Ovary (tissue), 7 donors: ENCODE measurements at regions not wholly inside any gene's neighbourhood (a gene's known extent, or its start where the extent isn't known, plus 50 kb on each side); places are given as distances from the start of the nearest gene placed in this dataset.

ENCODE experiments used
- DNase-seq, 5 donors: peaks; one replicate each; pipeline ENCODE4 v3.0.0-alpha.2; 2019 to 2020
- H3K27ac ChIP-seq, 2 donors: fragments of 200-600 bp; one replicate each; pipeline versions ENCODE4 v1.5.1 to v1.8.0; 2019 to 2022
- H3K27me3 ChIP-seq: fragments of 200-600 bp; one replicate; pipeline ENCODE4 v1.8.0; 2022
- H3K36me3 ChIP-seq: fragments of 200-600 bp; sonication (generic); one replicate; pipeline ENCODE4 v1.5.1; 2019
- H3K4me1 ChIP-seq: one replicate; pipeline ENCODE4 v1.8.1; 2013; ENCODE audit warnings: mild to moderate bottlenecking, moderate library complexity; ENCODE audit not compliant: insufficient read depth
- H3K4me3 ChIP-seq: fragments of 200-600 bp; sonication (generic); one replicate; pipeline ENCODE4 v1.5.1; 2017
- H3K9me3 ChIP-seq, 2 donors: fragments of 200-600 bp in 1 of 2; sonication (generic) in 1 of 2; one replicate each; pipeline versions ENCODE4 v1.5.1 to v1.8.1; 2013 to 2019; ENCODE audit warnings: mild to moderate bottlenecking in 1 of 2, moderate library complexity in 1 of 2
- EP300 ChIP-seq: sonication (generic); formaldehyde crosslinking; IDR thresholded peaks from one replicate; pipeline ENCODE4 v1.6.1; 2017; ENCODE audit warnings: antibody characterized with exemption
- POLR2A ChIP-seq: fragments of 450-650 bp; IDR thresholded peaks from one replicate; pipeline ENCODE4 v1.6.1; 2017; ENCODE audit warnings: antibody characterized with exemption, mild to moderate bottlenecking, moderate library complexity
- WGBS, 3 donors: extraction: QIAGEN DNeasy Blood & Tissue Kit in 1 of 3; methylation state at CpG; one replicate each; pipeline versions ENCODE4 v1.1.5 to v1.1.7; 2013 to 2017; 5-methylcytosine and 5-hydroxymethylcytosine counted together
- intact Hi-C, 4 donors: fragments of 100-400 bp; cut with DNase I; formaldehyde crosslinking; loops; one replicate each; pipeline versions ENCODE4 v1.11.0 to v1.15.1; 2022 to 2023
- TF ChIP-seq, protein P1 (sequence below), 3 donors: fragments of 450-650 bp in 2 of 3; fragments of 200-600 bp in 1 of 3; IDR thresholded peaks; one replicate each; pipeline versions ENCODE4 v1.5.1 to v1.8.0; 2016 to 2022; ENCODE audit warnings: antibody characterized with exemption in 3 of 3, mild to moderate bottlenecking in 1 of 3
- donor health status: DM: no; HTN: no; CAD: no; lungs with moderate emphysema.
- donor health status: DM: no; HTN: no; CAD: no.
- donor health status: Bipolar disorder and iron deficiency.
- donor health status: DM: no; HTN: no; CAD: no.
- donor health status: DM: yes; HTN: yes; CAD: no.

DNA sequence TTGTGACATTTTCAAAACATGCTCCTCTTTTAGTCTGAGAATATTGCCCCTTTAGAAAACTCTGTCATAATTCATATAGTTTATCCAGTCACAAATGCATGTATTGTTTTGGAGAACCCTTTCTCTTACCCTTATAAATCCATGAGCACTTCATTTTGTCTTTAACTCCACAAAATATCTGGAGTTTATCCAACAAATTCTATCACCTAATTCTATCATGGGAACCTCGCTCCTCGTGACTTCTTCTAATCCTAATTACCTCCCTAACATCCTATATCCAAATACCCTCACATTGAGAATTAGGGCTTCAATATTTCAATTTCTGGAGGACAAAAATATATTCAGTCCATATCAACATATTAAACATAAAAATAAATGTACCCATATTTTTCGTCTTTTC, 1565.9 kb downstream of the ARAP2 start:
- H3K27ac ChIP-seq: no peak overlapping the region
- no peak for DNase-seq
- no peaks in the 10 kb centered on the region for H3K36me3 ChIP-seq
- no peak for TF ChIP-seq EP300
- TF ChIP-seq, protein P1, sequence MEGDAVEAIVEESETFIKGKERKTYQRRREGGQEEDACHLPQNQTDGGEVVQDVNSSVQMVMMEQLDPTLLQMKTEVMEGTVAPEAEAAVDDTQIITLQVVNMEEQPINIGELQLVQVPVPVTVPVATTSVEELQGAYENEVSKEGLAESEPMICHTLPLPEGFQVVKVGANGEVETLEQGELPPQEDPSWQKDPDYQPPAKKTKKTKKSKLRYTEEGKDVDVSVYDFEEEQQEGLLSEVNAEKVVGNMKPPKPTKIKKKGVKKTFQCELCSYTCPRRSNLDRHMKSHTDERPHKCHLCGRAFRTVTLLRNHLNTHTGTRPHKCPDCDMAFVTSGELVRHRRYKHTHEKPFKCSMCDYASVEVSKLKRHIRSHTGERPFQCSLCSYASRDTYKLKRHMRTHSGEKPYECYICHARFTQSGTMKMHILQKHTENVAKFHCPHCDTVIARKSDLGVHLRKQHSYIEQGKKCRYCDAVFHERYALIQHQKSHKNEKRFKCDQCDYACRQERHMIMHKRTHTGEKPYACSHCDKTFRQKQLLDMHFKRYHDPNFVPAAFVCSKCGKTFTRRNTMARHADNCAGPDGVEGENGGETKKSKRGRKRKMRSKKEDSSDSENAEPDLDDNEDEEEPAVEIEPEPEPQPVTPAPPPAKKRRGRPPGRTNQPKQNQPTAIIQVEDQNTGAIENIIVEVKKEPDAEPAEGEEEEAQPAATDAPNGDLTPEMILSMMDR (IDR thresholded peaks at IDR 0.05): no peak
- no peak for TF ChIP-seq POLR2A
- intact Hi-C loops: no loop called here
- no peak overlapping the region for H3K4me3 ChIP-seq
- H3K4me1 ChIP-seq: no peaks in the 10 kb centered on the region
- no peaks in the 10 kb centered on the region for H3K9me3 ChIP-seq
- H3K27me3 ChIP-seq: no peaks in the 10 kb centered on the region
- WGBS, 3 donors: 78 to 91% (median 81%) methylated on average over 3 of the region's 3 CpGs

DNA sequence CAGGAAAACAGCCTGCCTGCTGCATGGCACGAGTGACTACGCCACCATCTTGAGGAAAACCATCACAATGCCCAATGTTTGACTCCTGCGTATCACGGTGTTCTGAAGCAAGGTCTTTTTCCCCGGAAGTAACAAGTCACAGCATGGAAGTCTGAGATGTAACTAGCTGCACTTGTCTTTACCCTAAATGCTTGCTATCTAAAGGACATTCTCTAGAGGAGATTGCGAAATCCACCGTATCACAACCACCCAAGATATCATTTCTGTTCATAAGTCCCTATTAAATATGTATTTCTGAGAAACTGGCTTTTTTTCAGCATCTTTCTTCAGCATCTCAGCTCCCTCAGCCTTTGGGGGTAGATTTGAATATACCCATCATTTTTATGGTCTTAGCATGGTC, 1565.1 kb downstream of the ARAP2 start:
- no peaks in the 10 kb centered on the region for H3K9me3 ChIP-seq
- H3K27me3 ChIP-seq: no peaks in the 10 kb centered on the region
- TF ChIP-seq EP300 (no peak), POLR2A (no peak)
- TF ChIP-seq, protein P1 (IDR thresholded peaks at IDR 0.05): no peak
- no peak overlapping the region for H3K4me3 ChIP-seq
- no peaks in the 10 kb centered on the region for H3K36me3 ChIP-seq
- no peak for DNase-seq
- no peaks in the 10 kb centered on the region for H3K4me1 ChIP-seq
- H3K27ac ChIP-seq: no peak overlapping the region
- intact Hi-C loops: no loop called here
- WGBS, 3 donors: 92 to 97% (median 92%) methylated on average over 7 of the region's 7 CpGs

DNA sequence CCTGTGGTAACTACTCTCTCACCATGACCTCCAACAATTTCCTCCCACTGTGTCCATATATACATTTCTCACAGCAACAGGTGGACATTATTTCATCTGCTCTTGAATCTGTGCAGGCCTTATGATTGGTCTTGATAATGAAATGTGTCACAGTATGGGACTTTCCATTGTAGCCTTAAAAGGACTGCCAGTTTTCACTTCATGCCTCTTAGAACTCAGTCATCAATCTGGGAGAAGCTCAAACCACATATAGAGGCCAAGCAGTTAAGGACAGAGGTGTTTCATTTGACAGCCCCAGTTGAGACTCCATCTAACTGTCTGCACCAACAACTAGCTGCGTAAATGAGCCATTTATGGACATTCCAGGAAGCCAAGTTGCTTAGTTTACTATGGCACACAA, 1534.8 kb downstream of the ARAP2 start:
- no peak for DNase-seq
- Histone ChIP-seq H3K36me3 (no peaks in the 10 kb centered on the region), H3K9me3 (no peaks in the 10 kb centered on the region), H3K4me3 (no peak overlapping the region), H3K27me3 (no peaks in the 10 kb centered on the region), H3K4me1 (no peaks in the 10 kb centered on the region), H3K27ac (no peak overlapping the region)
- no peak for TF ChIP-seq POLR2A
- TF ChIP-seq, protein P1 (IDR thresholded peaks at IDR 0.05): no peak
- TF ChIP-seq EP300: no peak
- intact Hi-C loops: no loop called here
- 88 to 92% (median 90%) methylated on average over 1 of the region's 1 CpG for WGBS, 3 donors

DNA sequence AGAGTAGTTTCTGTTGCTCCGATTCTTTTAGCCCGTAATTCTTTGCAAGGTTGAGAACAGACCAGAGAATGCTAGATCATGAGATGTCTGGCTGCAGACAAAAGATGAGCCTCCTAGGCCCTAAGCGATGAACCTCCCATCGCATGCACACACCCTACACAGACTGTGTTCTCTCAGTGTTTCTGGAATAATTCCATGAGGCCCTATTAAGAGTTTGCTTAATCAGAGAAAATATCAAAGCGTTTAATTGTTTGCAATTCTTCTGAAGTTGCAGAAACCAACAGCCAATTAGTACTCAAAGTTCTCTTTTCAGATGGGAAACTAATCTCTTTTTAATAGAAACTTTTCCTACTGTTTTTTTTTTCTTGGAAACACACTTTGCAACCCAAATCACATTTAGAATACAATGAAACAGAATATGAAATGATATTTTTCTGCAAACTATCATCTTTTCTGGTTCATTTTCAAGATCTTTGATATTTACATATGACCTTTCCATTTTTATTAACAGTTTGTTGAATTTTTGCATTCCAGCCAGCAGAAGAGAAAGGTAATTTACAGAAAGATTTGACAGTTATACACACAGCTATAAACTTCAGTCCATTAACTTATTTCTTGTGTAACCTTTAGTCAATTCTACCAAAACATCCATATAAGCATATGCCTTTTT, 1525.6 kb downstream of the ARAP2 start:
- 74 to 83% (median 77%) methylated on average over 5 of the region's 5 CpGs for WGBS, 3 donors
- intact Hi-C loops: no loop called here
- no peak for DNase-seq

More for the DNA sequence above, 1525.6 kb downstream of the ARAP2 start:
- Histone ChIP-seq H3K27me3 (no peaks in the 10 kb centered on the region), H3K27ac (no peak overlapping the region), H3K36me3 (no peaks in the 10 kb centered on the region), H3K9me3 (no peaks in the 10 kb centered on the region), H3K4me3 (no peak overlapping the region), H3K4me1 (no peaks in the 10 kb centered on the region)
- TF ChIP-seq POLR2A (no peak), EP300 (no peak)
- TF ChIP-seq, protein P1 (IDR thresholded peaks at IDR 0.05): no peak
